GM20431 (cell line): ENCODE measurements at regions not wholly inside any gene's neighbourhood (a gene's known extent, or its start where the extent isn't known, plus 50 kb on each side); places are given as distances from the start of the nearest gene placed in this dataset.

Source experiments
- in situ Hi-C: fragments of 300-500 bp; cut with MseI, MboI; formaldehyde crosslinking; loops from one replicate; pipeline ENCODE4 v1.15.0; 2020; ENCODE audit warnings: low sequenced_read_pairs; ENCODE audit not compliant: unreplicated experiment

- in situ Hi-C loops, result no loop called here
Observed at GRCh38 chr10:10782603-10783002, 235.1 kb upstream of the CELF2 start.

- in situ Hi-C loops, result no loop called here
Observed at GRCh38 chr10:10785627-10786026, 232.0 kb upstream of the CELF2 start.

- in situ Hi-C loops, result no loop called here
Observed at GRCh38 chr10:10786109-10787090, 231.3 kb upstream of the CELF2 start.

GRCh38 chr10:10787586-10787985, 230.1 kb upstream of the CELF2 start:
- in situ Hi-C loops, result no loop called here

GRCh38 chr10:10788761-10789160, 228.9 kb upstream of the CELF2 start:
- in situ Hi-C loops, result no loop called here

DNA sequence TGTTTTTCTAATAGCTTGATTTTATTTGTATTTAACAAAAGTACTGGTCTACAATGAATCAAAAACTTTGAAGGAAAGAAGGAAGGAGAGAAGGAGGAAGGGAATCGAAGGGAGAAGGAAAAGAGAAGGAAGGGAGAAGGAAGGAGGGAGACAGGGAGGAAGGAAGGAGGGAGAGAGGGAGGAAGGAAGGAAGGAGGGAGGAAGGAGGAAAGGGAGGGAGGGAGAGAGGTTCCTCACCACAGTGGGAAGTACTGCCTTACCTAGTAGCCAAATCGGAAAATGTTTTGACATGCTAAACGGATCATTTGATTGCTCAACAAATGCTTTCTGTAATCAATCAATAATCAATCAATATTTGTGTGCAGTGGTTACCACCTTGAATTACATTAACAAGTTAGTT, 225.8 kb upstream of the CELF2 start:
- in situ Hi-C loops, result no loop called here

DNA sequence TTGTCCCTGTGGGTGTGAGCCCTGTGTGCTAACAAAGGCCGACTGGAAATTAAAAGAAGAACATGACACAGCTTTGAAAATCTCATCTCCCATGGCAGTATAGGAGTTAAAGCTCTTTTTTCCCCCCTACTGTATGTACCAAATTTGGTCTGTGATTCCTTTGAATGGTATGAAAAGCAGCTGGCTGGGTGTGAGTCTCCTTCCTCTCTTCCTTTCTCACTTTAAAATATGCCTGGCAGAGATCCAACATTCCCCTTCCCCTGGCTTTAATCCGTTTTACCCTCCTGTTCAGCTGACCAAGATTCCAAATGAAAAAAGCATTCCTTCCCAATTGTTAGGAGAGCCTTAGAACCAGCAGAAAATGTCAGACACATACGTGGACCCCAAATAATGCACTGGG, 225.0 kb upstream of the CELF2 start:
- in situ Hi-C loops, result no loop called here

- in situ Hi-C loops, result no loop called here
Observed at GRCh38 chr10:10794046-10794445, 223.6 kb upstream of the CELF2 start.

DNA sequence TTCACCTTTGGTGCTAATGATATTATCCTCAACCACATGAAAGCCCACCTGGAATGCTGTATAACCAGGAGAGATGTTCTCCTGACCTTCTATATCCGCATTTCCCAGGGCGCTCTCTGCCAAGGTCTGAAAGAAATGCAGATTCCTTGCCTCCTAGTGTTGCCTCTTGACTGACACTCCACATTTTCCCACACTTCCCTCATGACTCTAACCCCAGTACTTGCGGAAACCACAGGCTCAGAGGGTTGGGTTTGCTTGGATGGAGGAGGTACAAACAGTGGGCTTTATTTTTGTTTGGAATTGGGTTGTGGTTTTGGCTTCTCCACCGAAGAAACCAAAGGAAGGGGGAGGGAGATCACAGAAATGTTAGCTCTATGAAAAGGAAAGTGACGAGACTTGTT, 222.9 kb upstream of the CELF2 start:
- in situ Hi-C loops, result no loop called here

GRCh38 chr10:10796061-10796773, 221.5 kb upstream of the CELF2 start:
- in situ Hi-C loops, result no loop called here

DNA sequence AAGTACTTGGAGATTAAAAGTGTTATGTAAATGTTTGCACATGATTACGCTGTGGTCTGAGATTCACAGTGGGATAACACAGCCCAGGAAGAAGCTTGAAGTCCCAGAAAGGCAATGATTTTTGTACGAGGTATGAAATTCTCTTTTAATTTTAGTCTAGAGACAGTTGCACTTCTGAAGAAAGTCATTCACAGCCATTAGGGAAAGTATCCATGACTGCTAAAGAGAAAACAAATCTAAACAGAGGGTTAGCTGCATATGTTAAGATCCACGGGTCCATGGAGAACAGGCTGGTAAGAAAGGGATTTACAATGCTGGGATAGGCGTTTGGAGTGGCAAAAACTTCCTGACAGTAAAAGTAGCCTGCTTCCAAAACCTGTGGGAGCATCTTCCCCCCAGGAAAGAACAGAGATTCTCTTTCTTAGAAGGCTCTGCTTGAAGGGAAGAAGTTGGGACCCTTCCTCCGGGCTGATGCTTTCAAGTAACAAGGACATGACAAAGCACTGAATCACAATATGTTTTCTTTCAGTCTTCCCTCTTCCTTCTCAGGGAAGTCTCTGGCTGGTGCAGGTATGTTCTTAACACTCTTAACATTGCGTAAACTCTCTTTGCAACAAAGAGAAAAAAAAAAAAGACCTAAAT, 220.8 kb upstream of the CELF2 start:
- in situ Hi-C loops, result no loop called here

GRCh38 chr10:10797513-10797912, 220.2 kb upstream of the CELF2 start:
- in situ Hi-C loops, result no loop called here

GRCh38 chr10:10798102-10798863, 219.4 kb upstream of the CELF2 start:
- in situ Hi-C loops, result no loop called here

GRCh38 chr10:10798864-10799192, 218.8 kb upstream of the CELF2 start:
- in situ Hi-C loops, result no loop called here

GRCh38 chr10:10800961-10801360, 216.7 kb upstream of the CELF2 start:
- in situ Hi-C loops, result no loop called here

GRCh38 chr10:10803278-10803677, 214.4 kb upstream of the CELF2 start:
- in situ Hi-C loops, result no loop called here

GRCh38 chr10:10804061-10804460, 213.6 kb upstream of the CELF2 start:
- in situ Hi-C loops, result no loop called here

DNA sequence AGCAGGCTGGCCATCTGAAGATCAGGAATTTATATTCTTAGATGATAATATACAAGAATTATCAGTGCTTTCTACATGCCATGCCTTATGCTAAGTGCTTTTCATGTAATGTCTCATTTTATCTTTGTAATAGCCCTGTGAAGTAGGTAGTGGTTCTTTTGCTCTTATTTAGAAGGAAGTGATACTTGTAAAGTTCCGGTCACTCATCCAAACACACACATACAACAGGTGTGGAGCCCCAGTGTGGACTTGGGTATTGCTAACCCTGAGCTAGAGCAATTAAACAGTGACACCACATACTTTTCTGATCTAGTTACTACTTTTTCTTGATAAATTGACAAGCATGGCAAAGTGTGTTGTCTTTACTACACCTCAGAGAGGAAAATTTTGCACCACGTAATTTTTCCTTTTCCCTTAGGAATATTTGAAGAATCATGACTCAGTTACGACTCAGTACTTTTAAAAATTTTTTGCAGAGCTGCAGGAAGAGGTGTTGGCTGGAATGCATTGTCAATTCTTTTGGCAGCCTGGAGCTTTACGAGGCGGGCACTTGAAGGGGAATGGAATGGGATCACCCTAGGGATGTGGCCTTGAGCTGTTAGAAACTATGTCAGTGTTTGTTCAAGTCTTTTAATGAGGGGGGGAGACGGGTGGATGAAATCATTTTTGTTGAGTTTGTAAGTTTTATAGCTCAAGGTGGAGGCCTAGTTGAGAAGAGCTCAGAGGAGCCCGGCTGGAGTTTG, 212.5 kb upstream of the CELF2 start:
- in situ Hi-C loops, result no loop called here

DNA sequence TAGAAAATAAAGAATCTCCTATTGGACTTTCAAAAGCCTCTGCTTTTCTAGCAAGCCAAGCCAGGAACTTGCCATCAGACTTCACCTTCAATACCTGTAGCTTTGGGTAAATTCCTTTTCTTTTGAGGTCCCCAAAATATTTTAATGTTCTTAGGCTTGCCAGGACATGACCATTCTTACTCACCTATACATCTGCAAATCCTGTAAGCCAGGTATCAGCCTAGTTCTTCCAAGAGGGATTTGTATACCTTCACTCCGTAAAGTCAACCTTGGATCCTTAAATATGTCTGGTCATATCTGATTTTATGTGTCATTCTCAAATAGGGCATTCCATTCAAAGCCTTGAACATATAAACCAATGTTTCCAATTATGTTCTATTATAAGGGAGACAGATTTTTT, 210.6 kb upstream of the CELF2 start:
- in situ Hi-C loops, result no loop called here

GRCh38 chr10:10811562-10811961, 206.1 kb upstream of the CELF2 start:
- in situ Hi-C loops, result no loop called here
